A549 (cell line): ENCODE measurements at regions not wholly inside any gene's neighbourhood (a gene's known extent, or its start where the extent isn't known, plus 50 kb on each side); places are given as distances from the start of the nearest gene placed in this dataset.

ENCODE experiments used
- ATAC-seq, 2 experiments: fragments of 200-7000 bp in 1 of 2; fragments of >200 bp in 1 of 2; cut with Nextera tagmentation in 1 of 2; cut with Tn5 transposase in 1 of 2; 3 replicates each; pipeline versions ENCODE4 v1.8.0 to v1.9.1; 2018 to 2020; ENCODE audit warnings: mild to moderate bottlenecking in 1 of 2, moderate library complexity in 1 of 2
- CTCF ChIA-PET: fragments of 300-600 bp; sonication (Branson Sonifier 250); formaldehyde crosslinking; extraction: SDS; loops from one replicate; lab custom pipeline; 2021; ENCODE audit warnings: antibody characterized with exemption, inconsistent platforms; lab: Yijun Ruan, JAX
- POLR2A ChIA-PET: fragments of 350-600 bp; formaldehyde crosslinking; extraction: SDS; loops from one replicate; lab custom pipeline; 2021; ENCODE audit warnings: antibody characterized with exemption, inconsistent platforms; lab: Yijun Ruan, JAX
- DNase-seq, 2 experiments: peaks; one replicate each; pipeline versions ENCODE4 v3.0.0 to v3.0.0-alpha.2; 2011 to 2016; ENCODE audit warnings: low read depth in 1 of 2, low spot score in 1 of 2
- FAIRE-seq: peaks from 2 replicates; lab custom pipeline; 2011; peaks lifted over from hg19 to GRCh38; lab: Jason Lieb, UNC
- H3K27ac ChIP-seq, 2 experiments: fragments of >200 bp; sonication (Bioruptor Twin); formaldehyde crosslinking; 3 replicates each; pipeline ENCODE4 v1.5.1; 2016 to 2017
- H3K4me1 ChIP-seq: fragments of >200 bp; sonication (Bioruptor Twin); formaldehyde crosslinking; 3 replicates; pipeline ENCODE4 v1.6.1; 2016
- H3K4me2 ChIP-seq: fragments of >200 bp; sonication (Bioruptor Twin); formaldehyde crosslinking; 3 replicates; pipeline ENCODE4 v1.6.1; 2016
- H3K4me3 ChIP-seq: fragments of >200 bp; sonication (Bioruptor Twin); formaldehyde crosslinking; 3 replicates; pipeline ENCODE4 v1.5.1; 2016
- H3K9me3 ChIP-seq: fragments of >200 bp; sonication (Bioruptor Twin); formaldehyde crosslinking; 3 replicates; pipeline ENCODE4 v1.6.1; 2016
- ATOH8 ChIP-seq: fragments of 250-450 bp; sonication (Bioruptor Pico); IDR thresholded peaks from 2 replicates; pipeline ENCODE4 v1.5.0; 2020; ENCODE audit warnings: low read depth, mild to moderate bottlenecking, moderate library complexity
- BHLHE40 ChIP-seq: IDR thresholded peaks from 2 replicates; pipeline ENCODE4 v1.6.1; 2012; ENCODE audit warnings: low read depth, low read length, inconsistent platforms
- CBX8 ChIP-seq: fragments of 200-600 bp; sonication (generic); IDR thresholded peaks from 2 replicates; pipeline ENCODE4 v1.6.1; 2016
- CEBPB ChIP-seq, 2 experiments: fragments of >200 bp in 1 of 2; sonication (Bioruptor Twin) in 1 of 2; formaldehyde crosslinking in 1 of 2; IDR thresholded peaks; 2 replicates each; pipeline ENCODE4 v1.6.1; 2012 to 2016
- CHD2 ChIP-seq: fragments of 150-350 bp; IDR thresholded peaks from 2 replicates; pipeline ENCODE4 v1.6.1; 2014; ENCODE audit warnings: low read length; ENCODE audit not compliant: partially characterized antibody
- CHD4 ChIP-seq: fragments of 200-600 bp; sonication (generic); IDR thresholded peaks from 2 replicates; pipeline ENCODE4 v1.6.1; 2016; ENCODE audit warnings: antibody characterized with exemption, mild to moderate bottlenecking, borderline replicate concordance
- CTCF ChIP-seq: fragments of >200 bp; sonication (Bioruptor Twin); formaldehyde crosslinking; IDR thresholded peaks from 3 replicates; pipeline ENCODE4 v1.5.1; 2016
- EHF ChIP-seq: fragments of 250-450 bp; sonication (Bioruptor Pico); IDR thresholded peaks from 2 replicates; pipeline ENCODE4 v1.5.0; 2020; ENCODE audit warnings: mild to moderate bottlenecking
- ESRRA ChIP-seq: fragments of 150-350 bp; IDR thresholded peaks from 2 replicates; pipeline ENCODE4 v1.6.1; 2014; ENCODE audit warnings: mild to moderate bottlenecking, low read length, borderline replicate concordance
- HES2 ChIP-seq: fragments of >200 bp; sonication (Bioruptor Twin); formaldehyde crosslinking; IDR thresholded peaks from 2 replicates; pipeline ENCODE4 v1.6.1; 2016
- HEYL ChIP-seq: fragments of 250-450 bp; sonication (Bioruptor Pico); IDR thresholded peaks from 2 replicates; pipeline ENCODE4 v1.8.0; 2021; ENCODE audit warnings: mild to moderate bottlenecking, moderate library complexity
- HOXA7 ChIP-seq: fragments of 250-450 bp; sonication (Bioruptor Pico); IDR thresholded peaks from 2 replicates; pipeline ENCODE4 v1.5.0; 2020; ENCODE audit warnings: mild to moderate bottlenecking, moderate library complexity
- HOXB5 ChIP-seq: fragments of 250-450 bp; sonication (Bioruptor Pico); IDR thresholded peaks from 2 replicates; pipeline ENCODE4 v1.5.0; 2020; ENCODE audit warnings: mild to moderate bottlenecking, moderate library complexity
- JUN ChIP-seq, 2 experiments: fragments of >200 bp; sonication (Bioruptor Twin); formaldehyde crosslinking; IDR thresholded peaks; 2 replicates in 1 of 2; 3 replicates in 1 of 2; pipeline ENCODE4 v1.6.1; 2016 to 2017
- KDM1A ChIP-seq: fragments of 200-600 bp; sonication (generic); IDR thresholded peaks from 2 replicates; pipeline ENCODE4 v1.6.1; 2016; ENCODE audit warnings: low read depth, mild to moderate bottlenecking
- KDM5A ChIP-seq: fragments of 200-600 bp; sonication (generic); IDR thresholded peaks from 2 replicates; pipeline ENCODE4 v1.6.1; 2016; ENCODE audit warnings: antibody characterized with exemption, mild to moderate bottlenecking
- MAX ChIP-seq: IDR thresholded peaks from 2 replicates; pipeline ENCODE4 v1.6.1; 2012
- MAZ ChIP-seq: fragments of 150-350 bp; IDR thresholded peaks from 2 replicates; pipeline ENCODE4 v1.6.1; 2014; ENCODE audit warnings: antibody characterized with exemption, low read depth, low read length, borderline replicate concordance
- MYC ChIP-seq: IDR thresholded peaks from 2 replicates; pipeline ENCODE4 v1.6.1; 2012; ENCODE audit warnings: mild to moderate bottlenecking, inconsistent platforms, low read length, improper control_type of control experiment, borderline replicate concordance
- NPAS2 ChIP-seq: fragments of 250-450 bp; sonication (Bioruptor Pico); IDR thresholded peaks from 2 replicates; pipeline ENCODE4 v1.8.0; 2022; ENCODE audit warnings: mild to moderate bottlenecking, moderate library complexity, borderline replicate concordance
- PBX3 ChIP-seq: IDR thresholded peaks from 2 replicates; pipeline ENCODE4 v1.6.1; 2012
- PHF8 ChIP-seq: fragments of 200-600 bp; sonication (generic); IDR thresholded peaks from 2 replicates; pipeline ENCODE4 v1.6.1; 2016; ENCODE audit warnings: low read depth, mild to moderate bottlenecking, antibody characterized with exemption, moderate library complexity, borderline replicate concordance
- POLR2A ChIP-seq: IDR thresholded peaks from 2 replicates; pipeline ENCODE4 v1.6.1; 2012; ENCODE audit warnings: mild to moderate bottlenecking, low read length
- POLR2AphosphoS2 ChIP-seq: conservative IDR thresholded peaks from 2 replicates; pipeline ENCODE4 v1.6.1; 2012; ENCODE audit warnings: low read length, improper control_type of control experiment, inconsistent platforms
- RARB ChIP-seq: fragments of 250-450 bp; sonication (Bioruptor Pico); IDR thresholded peaks from 2 replicates; pipeline ENCODE4 v1.8.0; 2021; ENCODE audit warnings: mild to moderate bottlenecking, moderate library complexity
- RCOR1 ChIP-seq: fragments of 150-350 bp; IDR thresholded peaks from 2 replicates; pipeline ENCODE4 v1.6.1; 2014; ENCODE audit warnings: antibody characterized with exemption, low read length, low read depth
- RNF2 ChIP-seq: fragments of 200-600 bp; sonication (generic); IDR thresholded peaks from 2 replicates; pipeline ENCODE4 v1.6.1; 2016; ENCODE audit warnings: low read depth, mild to moderate bottlenecking, antibody characterized with exemption, moderate library complexity, borderline replicate concordance
- SREBF2 ChIP-seq: fragments of 450-650 bp; IDR thresholded peaks from 2 replicates; pipeline ENCODE4 v1.6.1; 2014; ENCODE audit warnings: mild to moderate bottlenecking, moderate library complexity
- USF2 ChIP-seq: fragments of 450-650 bp; IDR thresholded peaks from 2 replicates; pipeline ENCODE4 v1.6.1; 2014; ENCODE audit warnings: antibody characterized with exemption
- ZC3H11A ChIP-seq: fragments of 450-650 bp; IDR thresholded peaks from 2 replicates; pipeline ENCODE4 v1.6.1; 2014; ENCODE audit warnings: antibody characterized with exemption, mild to moderate bottlenecking
- ZNF302 ChIP-seq: fragments of 250-450 bp; sonication (Bioruptor Pico); IDR thresholded peaks from 2 replicates; pipeline ENCODE4 v1.9.0; 2021; ENCODE audit warnings: inconsistent platforms, mild to moderate bottlenecking, moderate library complexity
- ZSCAN20 ChIP-seq: fragments of 250-450 bp; sonication (Bioruptor Pico); IDR thresholded peaks from 2 replicates; pipeline ENCODE4 v1.8.0; 2022; ENCODE audit warnings: mild to moderate bottlenecking, moderate library complexity
- WGBS: methylation state at CpG from one replicate; pipeline ENCODE4 v1.1.6; 2017; ENCODE audit errors: missing lambda C conversion rate; 5-methylcytosine and 5-hydroxymethylcytosine counted together

GRCh38 chr3:177608443-177608842, 411.2 kb upstream of the TBL1XR1 start:
- Histone ChIP-seq H3K27ac (0 out of 6 replicates have a peak overlapping the region, but pooled peaks of 1 of the 2 experiments have one; percentile 32), H3K4me3 (no peak overlapping the region), H3K4me1 (peaks cover 24% of the 10 kb centered on the region), H3K4me2 (no peak overlapping the region), H3K9me3 (no peaks in the 10 kb centered on the region)
- TF ChIP-seq HOXB5 (CRISPR knock-in tag), result no peak
- no peak for TF ChIP-seq PHF8
- no peak for TF ChIP-seq RNF2
- no peak for TF ChIP-seq POLR2AphosphoS2
- no peak for TF ChIP-seq ZC3H11A
- TF ChIP-seq ATOH8, result no peak
- TF ChIP-seq BHLHE40, result no peak
- no peak for DNase-seq
- ChIA-PET POLR2A (no interaction called here), CTCF (no interaction called here)
- no peak for FAIRE-seq
- ATAC-seq, result no peak
- WGBS, result 0% methylated on average over 1 of the region's 1 CpG

GRCh38 chr3:177609613-177610012, 412.3 kb upstream of the TBL1XR1 start:
- FAIRE-seq (no peak), DNase-seq (no peak), ATAC-seq (no peak)
- Histone ChIP-seq H3K4me1 (peaks cover 27% of the 10 kb centered on the region), H3K4me2 (no peak overlapping the region), H3K4me3 (no peak overlapping the region), H3K9me3 (no peaks in the 10 kb centered on the region), H3K27ac (no peak overlapping the region)
- CTCF ChIA-PET, result no interaction called here
- TF ChIP-seq HEYL (CRISPR knock-in tag), result no peak
- no peak for TF ChIP-seq NPAS2
- no peak for TF ChIP-seq SREBF2
- no peak for TF ChIP-seq POLR2A
- no peak for TF ChIP-seq CHD4
- TF ChIP-seq ZSCAN20, result no peak
- TF ChIP-seq RCOR1, result no peak
- no peak for TF ChIP-seq ESRRA
- no peak for TF ChIP-seq USF2
- no peak for TF ChIP-seq PHF8
- no peak for TF ChIP-seq CTCF
- no peak for TF ChIP-seq RARB (CRISPR knock-in tag)
- no peak for TF ChIP-seq MAZ
- no peak for TF ChIP-seq JUN (IDR thresholded peaks at IDR 0.05)
- POLR2A ChIA-PET, result no interaction called here

- FAIRE-seq (no peak), DNase-seq (no peak), ATAC-seq (no peak)
- Histone ChIP-seq H3K27ac (peak overlapping the region in 1 of 2 experiments; percentile 58; a peak in 2 of 6 replicates), H3K4me1 (peaks cover 34% of the 10 kb centered on the region), H3K4me3 (no peak overlapping the region), H3K4me2 (no peak overlapping the region), H3K9me3 (no peaks in the 10 kb centered on the region)
- CTCF ChIA-PET, result no interaction called here
- POLR2A ChIA-PET, result no interaction called here
- WGBS, result 87% methylated on average over 2 of the region's 2 CpGs
- TF ChIP-seq CHD2 (no peak), EHF (CRISPR knock-in tag) (no peak), HES2 (no peak), RNF2 (no peak), CEBPB (IDR thresholded peaks at IDR 0.05) (no peak), POLR2A (no peak), KDM5A (no peak), ATOH8 (no peak), ZNF302 (no peak), ESRRA (no peak), MAX (no peak), ZSCAN20 (no peak), PBX3 (no peak), KDM1A (no peak), NPAS2 (no peak), MYC (no peak), HOXA7 (CRISPR knock-in tag) (no peak), HOXB5 (CRISPR knock-in tag) (no peak), CBX8 (no peak)
These were observed 413.0 kb upstream of the TBL1XR1 start for GRCh38 chr3:177610262-177610661.
